ENCODE measurements at regions not wholly inside any gene's neighbourhood (a gene's known extent, or its start where the extent isn't known, plus 50 kb on each side); places are given as distances from the start of the nearest gene placed in this dataset.
"Not testable (repeated sequence)": the region's sequence is repeated elsewhere in the genome, so short reads cannot be mapped to it uniquely, and the experiment has no call there.

DNA sequence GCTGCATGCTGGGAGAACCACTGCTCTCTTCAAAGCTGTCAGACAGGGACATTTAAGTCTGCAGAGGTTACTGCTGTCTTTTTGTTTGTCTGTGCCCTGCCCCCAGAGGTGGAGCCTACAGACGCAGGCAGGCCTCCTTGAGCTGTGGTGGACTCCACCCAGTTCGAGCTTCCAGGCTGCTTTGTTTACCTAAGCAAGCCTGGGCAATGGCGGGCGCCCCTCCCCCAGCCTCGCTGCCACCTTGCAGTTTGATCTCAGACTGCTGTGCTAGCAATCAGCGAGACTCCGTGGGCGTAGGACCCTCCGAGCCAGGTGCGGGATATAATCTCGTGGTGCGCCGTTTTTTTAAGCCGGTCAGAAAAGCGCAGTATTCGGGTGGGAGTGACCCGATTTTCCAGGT, 234.9 kb upstream of the THUMPD2 start:
- TF ChIP-seq, protein P1, sequence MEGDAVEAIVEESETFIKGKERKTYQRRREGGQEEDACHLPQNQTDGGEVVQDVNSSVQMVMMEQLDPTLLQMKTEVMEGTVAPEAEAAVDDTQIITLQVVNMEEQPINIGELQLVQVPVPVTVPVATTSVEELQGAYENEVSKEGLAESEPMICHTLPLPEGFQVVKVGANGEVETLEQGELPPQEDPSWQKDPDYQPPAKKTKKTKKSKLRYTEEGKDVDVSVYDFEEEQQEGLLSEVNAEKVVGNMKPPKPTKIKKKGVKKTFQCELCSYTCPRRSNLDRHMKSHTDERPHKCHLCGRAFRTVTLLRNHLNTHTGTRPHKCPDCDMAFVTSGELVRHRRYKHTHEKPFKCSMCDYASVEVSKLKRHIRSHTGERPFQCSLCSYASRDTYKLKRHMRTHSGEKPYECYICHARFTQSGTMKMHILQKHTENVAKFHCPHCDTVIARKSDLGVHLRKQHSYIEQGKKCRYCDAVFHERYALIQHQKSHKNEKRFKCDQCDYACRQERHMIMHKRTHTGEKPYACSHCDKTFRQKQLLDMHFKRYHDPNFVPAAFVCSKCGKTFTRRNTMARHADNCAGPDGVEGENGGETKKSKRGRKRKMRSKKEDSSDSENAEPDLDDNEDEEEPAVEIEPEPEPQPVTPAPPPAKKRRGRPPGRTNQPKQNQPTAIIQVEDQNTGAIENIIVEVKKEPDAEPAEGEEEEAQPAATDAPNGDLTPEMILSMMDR (IDR thresholded peaks at IDR 0.05; ENCODE audit: low read depth, low read length): not testable (repeated sequence)
- not testable (repeated sequence) for TF ChIP-seq EZH2phosphoT487 (IDR thresholded peaks at IDR 0.05; ENCODE audit: low read depth)

All from OCI-LY3 (cell line).